Activated CD8-positive, alpha-beta T cell treated with anti-CD3 and anti-CD28 coated beads for 36 hours (primary cell): ENCODE measurements at regions not wholly inside any gene's neighbourhood (a gene's known extent, or its start where the extent isn't known, plus 50 kb on each side); places are given as distances from the start of the nearest gene placed in this dataset.
"Not testable (repeated sequence)": the region's sequence is repeated elsewhere in the genome, so short reads cannot be mapped to it uniquely, and the experiment has no call there.

Source experiments
- ATAC-seq: fragments of 200-7000 bp; cut with Tn5 transposase; one replicate; pipeline ENCODE4 v1.10.0; 2021; ENCODE audit warnings: mild to moderate bottlenecking, moderate library complexity
- CTCF ChIA-PET: fragments of 350-600 bp; sonication (Branson Sonifier 250); formaldehyde crosslinking; loops from one replicate; lab custom pipeline; 2021; ENCODE audit warnings: antibody characterized with exemption; lab: Charles Lee
- POLR2A ChIA-PET: fragments of 350-600 bp; sonication (Branson Sonifier 250); formaldehyde crosslinking; loops from one replicate; lab custom pipeline; 2021; ENCODE audit warnings: antibody characterized with exemption; lab: Charles Lee
- DNase-seq: peaks from one replicate; pipeline ENCODE4 v3.0.0-alpha.2; 2020
- H3K27ac Mint-ChIP-seq: one replicate; pipeline ENCODE4 v1.8.0; 2021; ENCODE audit warnings: mild to moderate bottlenecking, mixed read lengths
- H3K27me3 Mint-ChIP-seq: one replicate; pipeline ENCODE4 v1.8.0; 2021; ENCODE audit warnings: mixed read lengths
- H3K36me3 Mint-ChIP-seq: one replicate; pipeline ENCODE4 v1.8.0; 2021; ENCODE audit warnings: low read depth, mixed read lengths
- H3K4me1 Mint-ChIP-seq: one replicate; pipeline ENCODE4 v1.8.0; 2021; ENCODE audit warnings: low read depth, mixed read lengths
- H3K4me3 Mint-ChIP-seq: one replicate; pipeline ENCODE4 v1.8.0; 2021; ENCODE audit warnings: mild to moderate bottlenecking, moderate library complexity, mixed read lengths
- H3K9me3 Mint-ChIP-seq: one replicate; pipeline ENCODE4 v1.8.0; 2021; ENCODE audit warnings: mixed read lengths
- intact Hi-C: fragments of 100-400 bp; cut with micrococcal nuclease; formaldehyde crosslinking; loops from one replicate; pipeline ENCODE4 v1.10.0; 2022
- TF ChIP-seq, protein P1 (sequence below): fragments of 200-600 bp; IDR thresholded peaks from one replicate; pipeline ENCODE4 v1.8.0; 2022; ENCODE audit warnings: antibody characterized with exemption, mild to moderate bottlenecking

DNA sequence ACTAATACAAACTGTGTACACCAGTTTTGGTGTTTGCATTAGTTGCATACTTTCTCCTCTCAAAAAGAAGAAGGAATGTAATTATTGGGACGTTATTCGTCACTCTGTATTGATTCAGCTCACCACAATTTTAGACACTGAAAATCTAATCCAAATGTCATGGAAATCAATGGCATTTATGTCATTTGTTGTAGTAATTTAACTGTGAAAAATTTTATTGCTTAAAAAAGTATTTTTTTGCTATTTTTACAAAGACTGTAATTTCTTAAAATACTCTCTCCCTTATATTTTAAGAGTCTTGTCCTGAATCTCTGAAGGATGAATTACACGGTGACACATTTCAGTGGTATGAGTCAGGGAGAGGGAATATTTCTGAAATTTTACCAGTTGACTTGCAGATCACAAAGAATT, 2117.6 kb downstream of the PCDH9 start:
- intact Hi-C loops: no loop called here
- H3K9me3 Mint-ChIP-seq: peaks cover 19% of the 10 kb centered on the region
- ChIA-PET POLR2A (no interaction called here), CTCF (no interaction called here)
- H3K4me1 Mint-ChIP-seq: no peaks in the 10 kb centered on the region
- ATAC-seq (no peak), DNase-seq (no peak)
- TF ChIP-seq, protein P1, sequence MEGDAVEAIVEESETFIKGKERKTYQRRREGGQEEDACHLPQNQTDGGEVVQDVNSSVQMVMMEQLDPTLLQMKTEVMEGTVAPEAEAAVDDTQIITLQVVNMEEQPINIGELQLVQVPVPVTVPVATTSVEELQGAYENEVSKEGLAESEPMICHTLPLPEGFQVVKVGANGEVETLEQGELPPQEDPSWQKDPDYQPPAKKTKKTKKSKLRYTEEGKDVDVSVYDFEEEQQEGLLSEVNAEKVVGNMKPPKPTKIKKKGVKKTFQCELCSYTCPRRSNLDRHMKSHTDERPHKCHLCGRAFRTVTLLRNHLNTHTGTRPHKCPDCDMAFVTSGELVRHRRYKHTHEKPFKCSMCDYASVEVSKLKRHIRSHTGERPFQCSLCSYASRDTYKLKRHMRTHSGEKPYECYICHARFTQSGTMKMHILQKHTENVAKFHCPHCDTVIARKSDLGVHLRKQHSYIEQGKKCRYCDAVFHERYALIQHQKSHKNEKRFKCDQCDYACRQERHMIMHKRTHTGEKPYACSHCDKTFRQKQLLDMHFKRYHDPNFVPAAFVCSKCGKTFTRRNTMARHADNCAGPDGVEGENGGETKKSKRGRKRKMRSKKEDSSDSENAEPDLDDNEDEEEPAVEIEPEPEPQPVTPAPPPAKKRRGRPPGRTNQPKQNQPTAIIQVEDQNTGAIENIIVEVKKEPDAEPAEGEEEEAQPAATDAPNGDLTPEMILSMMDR: no peak
- H3K27ac Mint-ChIP-seq: no peak overlapping the region
- H3K27me3 Mint-ChIP-seq: no peaks in the 10 kb centered on the region
- H3K4me3 Mint-ChIP-seq: no peak overlapping the region
- no peaks in the 10 kb centered on the region for H3K36me3 Mint-ChIP-seq

DNA sequence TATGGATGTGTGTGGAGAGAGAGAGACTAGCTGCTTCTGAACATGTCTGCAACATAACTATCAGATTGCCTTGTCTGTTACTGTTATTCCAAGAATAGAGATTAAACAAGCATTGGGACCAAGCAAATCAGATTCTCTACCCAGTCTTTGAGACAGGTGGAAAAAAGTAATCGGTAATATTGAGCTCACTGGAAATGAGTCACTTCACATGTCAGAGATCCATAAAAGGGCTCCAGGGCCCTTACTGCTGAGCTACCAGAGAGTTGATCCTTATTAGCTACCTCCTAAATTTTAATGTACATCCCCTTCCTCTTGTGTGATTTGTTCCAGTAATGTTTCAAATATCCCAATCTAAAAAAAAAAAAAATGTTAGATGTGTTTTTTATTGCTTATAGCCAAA, 2118.0 kb downstream of the PCDH9 start:
- ATAC-seq: no peak
- Mint-ChIP-seq H3K9me3 (peaks cover 23% of the 10 kb centered on the region), H3K4me3 (no peak overlapping the region), H3K27me3 (no peaks in the 10 kb centered on the region), H3K4me1 (no peaks in the 10 kb centered on the region), H3K27ac (no peak overlapping the region), H3K36me3 (no peaks in the 10 kb centered on the region)
- no peak for DNase-seq
- ChIA-PET POLR2A (no interaction called here), CTCF (no interaction called here)
- TF ChIP-seq, protein P1: no peak
- intact Hi-C loops: no loop called here

DNA sequence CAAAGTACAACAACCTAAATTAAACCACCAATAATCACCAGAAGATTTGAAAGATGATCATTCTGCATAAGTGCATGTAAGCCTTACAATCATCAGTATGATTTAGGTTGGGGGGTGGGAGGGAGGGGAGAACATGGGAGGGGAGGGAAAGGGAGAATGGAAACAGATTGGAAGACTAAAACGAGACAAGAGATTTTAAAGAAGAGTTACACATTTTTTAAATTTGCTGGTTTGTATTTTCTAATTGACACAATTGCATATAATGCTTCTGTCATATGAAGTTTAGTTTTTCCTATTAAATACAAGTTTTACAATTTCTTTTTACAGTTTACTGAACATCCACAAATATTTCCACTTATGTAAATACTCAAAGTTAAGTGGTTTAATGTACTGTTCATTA, 2118.9 kb downstream of the PCDH9 start:
- Mint-ChIP-seq H3K4me1 (no peaks in the 10 kb centered on the region), H3K9me3 (peaks cover 31% of the 10 kb centered on the region)
- no peak for DNase-seq

DNA sequence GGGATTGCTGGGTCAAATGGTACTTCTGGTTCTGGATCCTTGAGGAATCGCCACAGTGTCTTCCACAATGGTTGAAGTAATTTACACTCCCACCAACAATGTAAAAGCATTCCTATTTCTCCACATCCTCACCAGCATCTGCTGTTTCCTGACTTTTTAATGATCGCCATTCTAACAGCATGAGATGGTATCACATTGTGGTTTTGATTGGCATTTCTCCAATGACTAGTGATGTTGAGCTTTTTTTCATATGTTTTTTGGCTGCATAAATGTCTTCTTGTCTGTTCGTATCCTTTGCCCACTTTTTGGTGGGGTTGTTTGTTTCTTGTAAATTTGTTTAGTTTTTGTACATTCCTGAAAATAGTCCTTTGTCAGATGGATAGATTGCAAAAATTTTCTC, 2125.7 kb downstream of the PCDH9 start:
- intact Hi-C loops: not testable (repeated sequence)

More for the DNA sequence above, 2118.9 kb downstream of the PCDH9 start:
- Mint-ChIP-seq H3K27me3 (no peaks in the 10 kb centered on the region), H3K36me3 (no peaks in the 10 kb centered on the region), H3K4me3 (no peak overlapping the region), H3K27ac (no peak overlapping the region)
- POLR2A ChIA-PET: no interaction called here
- intact Hi-C loops: no loop called here
- ATAC-seq: no peak
- CTCF ChIA-PET: no interaction called here
- TF ChIP-seq, protein P1: no peak

DNA sequence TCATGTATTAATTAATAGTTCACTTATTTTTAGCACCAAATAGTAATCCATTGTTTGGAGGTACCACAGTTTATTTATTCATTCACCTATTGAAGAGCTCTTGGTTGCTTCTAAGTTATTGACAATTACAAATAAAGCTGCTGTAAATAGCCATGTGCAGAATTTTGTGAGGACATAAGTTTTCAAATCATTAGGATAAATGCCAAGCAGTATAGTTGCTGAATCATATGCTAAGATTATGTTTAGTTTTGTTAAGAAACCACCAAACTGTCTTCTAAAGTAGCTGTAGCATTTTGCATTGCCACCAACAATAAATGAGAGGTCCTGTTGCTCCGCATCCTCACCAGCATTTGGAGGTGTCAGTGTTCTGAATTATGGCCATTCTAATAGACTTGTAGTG, 2126.8 kb downstream of the PCDH9 start:
- intact Hi-C loops: no loop called here
- TF ChIP-seq, protein P1: no peak
- no peak overlapping the region for H3K27ac Mint-ChIP-seq
- no peaks in the 10 kb centered on the region for H3K27me3 Mint-ChIP-seq
- H3K36me3 Mint-ChIP-seq: no peaks in the 10 kb centered on the region
- peaks cover 33% of the 10 kb centered on the region for H3K9me3 Mint-ChIP-seq
- ATAC-seq (no peak), DNase-seq (no peak)
- H3K4me1 Mint-ChIP-seq: no peaks in the 10 kb centered on the region
- POLR2A ChIA-PET: no interaction called here
- H3K4me3 Mint-ChIP-seq: no peak overlapping the region
- CTCF ChIA-PET: no interaction called here

More for the DNA sequence above, 2125.7 kb downstream of the PCDH9 start:
- H3K36me3 Mint-ChIP-seq, H3K27ac Mint-ChIP-seq, ATAC-seq, DNase-seq, H3K4me1 Mint-ChIP-seq, H3K27me3 Mint-ChIP-seq, CTCF ChIA-PET, H3K4me3 Mint-ChIP-seq, POLR2A ChIA-PET: not testable (repeated sequence)
- H3K9me3 Mint-ChIP-seq: peaks cover 39% of the 10 kb centered on the region
